HEK293T (cell line): ENCODE measurements at regions not wholly inside any gene's neighbourhood (a gene's known extent, or its start where the extent isn't known, plus 50 kb on each side); places are given as distances from the start of the nearest gene placed in this dataset.

Experiments used
- CTCF ChIA-PET: fragments of 350-600 bp; formaldehyde crosslinking; extraction: SDS; loops from one replicate; lab custom pipeline; 2021; ENCODE audit warnings: antibody characterized with exemption, inconsistent platforms; lab: Yijun Ruan, JAX
- POLR2A ChIA-PET: fragments of 350-600 bp; formaldehyde crosslinking; extraction: SDS; loops from one replicate; lab custom pipeline; 2020; ENCODE audit warnings: antibody characterized with exemption, inconsistent platforms; lab: Yijun Ruan, JAX
- DNase-seq: peaks from one replicate; pipeline ENCODE4 v3.0.0; 2012; ENCODE audit warnings: mixed read lengths; ENCODE audit errors: extremely low spot score
- ARNT ChIP-seq: fragments of 450-650 bp; IDR thresholded peaks from 2 replicates; pipeline ENCODE4 v1.6.1; 2017; ENCODE audit warnings: mild to moderate bottlenecking
- BHLHE40 ChIP-seq: fragments of 450-650 bp; IDR thresholded peaks from 2 replicates; pipeline ENCODE4 v1.6.1; 2016; ENCODE audit warnings: mild to moderate bottlenecking, moderate library complexity, borderline replicate concordance
- CTBP1 ChIP-seq: fragments of 450-650 bp; IDR thresholded peaks from 2 replicates; pipeline ENCODE4 v1.6.1; 2016; ENCODE audit warnings: borderline replicate concordance
- ELF4 ChIP-seq: fragments of 450-650 bp; IDR thresholded peaks from 2 replicates; pipeline ENCODE4 v1.6.1; 2017; ENCODE audit warnings: antibody characterized with exemption
- FOXA1 ChIP-seq: fragments of 450-650 bp; IDR thresholded peaks from 2 replicates; pipeline ENCODE4 v1.6.1; 2016; ENCODE audit warnings: mild to moderate bottlenecking
- FOXK2 ChIP-seq: fragments of 450-650 bp; IDR thresholded peaks from 2 replicates; pipeline ENCODE4 v1.6.1; 2016; ENCODE audit warnings: mild to moderate bottlenecking
- FOXM1 ChIP-seq: fragments of 450-650 bp; IDR thresholded peaks from 2 replicates; pipeline ENCODE4 v1.6.1; 2017; ENCODE audit warnings: mild to moderate bottlenecking, borderline replicate concordance
- HDGF ChIP-seq: fragments of 450-650 bp; IDR thresholded peaks from 2 replicates; pipeline ENCODE4 v1.6.1; 2017; ENCODE audit warnings: antibody characterized with exemption, borderline replicate concordance
- L3MBTL2 ChIP-seq: fragments of 450-650 bp; conservative IDR thresholded peaks from 2 replicates; pipeline ENCODE4 v1.6.1; 2016; ENCODE audit warnings: mild to moderate bottlenecking
- LEF1 ChIP-seq: fragments of 450-650 bp; IDR thresholded peaks from 2 replicates; pipeline ENCODE4 v1.6.1; 2017; ENCODE audit warnings: mild to moderate bottlenecking, borderline replicate concordance
- NFRKB ChIP-seq: fragments of 450-650 bp; IDR thresholded peaks from 2 replicates; pipeline ENCODE4 v1.6.1; 2016; ENCODE audit warnings: mild to moderate bottlenecking, moderate library complexity
- PKNOX1 ChIP-seq: fragments of 450-650 bp; IDR thresholded peaks from 2 replicates; pipeline ENCODE4 v1.6.1; 2016
- SP1 ChIP-seq: fragments of 450-650 bp; IDR thresholded peaks from 2 replicates; pipeline ENCODE4 v1.6.1; 2017
- SUZ12 ChIP-seq: fragments of 450-650 bp; IDR thresholded peaks from 2 replicates; pipeline ENCODE4 v1.6.1; 2016; ENCODE audit warnings: mild to moderate bottlenecking
- TARDBP ChIP-seq: fragments of 450-650 bp; IDR thresholded peaks from 2 replicates; pipeline ENCODE4 v1.6.1; 2016
- ZNF384 ChIP-seq: fragments of 450-650 bp; IDR thresholded peaks from 2 replicates; pipeline ENCODE4 v1.6.1; 2016

GRCh38 chr4:177640864-177641263 lies 198.6 kb upstream of the AGA start:
- POLR2A ChIA-PET: no interaction called here
- TF ChIP-seq L3MBTL2: no peak
- no peak for TF ChIP-seq ZNF384
- no peak for TF ChIP-seq SP1
- no peak for TF ChIP-seq HDGF
- TF ChIP-seq FOXK2: no peak
- TF ChIP-seq LEF1: no peak
- TF ChIP-seq FOXA1: no peak
- TF ChIP-seq BHLHE40: no peak
- TF ChIP-seq NFRKB: no peak
- DNase-seq: no peak
- CTCF ChIA-PET: no interaction called here

- TF ChIP-seq HDGF (no peak), ELF4 (no peak), TARDBP (no peak), FOXK2 (no peak), CTBP1 (no peak), L3MBTL2 (no peak), ARNT (no peak)
- CTCF ChIA-PET: no interaction called here
- no peak for DNase-seq
- POLR2A ChIA-PET: no interaction called here
These were observed 218.0 kb upstream of the AGA start for GRCh38 chr4:177660223-177660622.

- ChIA-PET CTCF (interaction anchor here (1.2 kb wide), 1 partner anchor 419 kb away, joined by 4 read pairs; no protein-coding TSS in a partner anchor), POLR2A (no interaction called here)
- no peak for TF ChIP-seq HDGF
- TF ChIP-seq ZNF384: no peak
- TF ChIP-seq SUZ12: no peak
- TF ChIP-seq PKNOX1: no peak
- no peak for TF ChIP-seq BHLHE40
- TF ChIP-seq LEF1: no peak
- no peak for TF ChIP-seq NFRKB
- TF ChIP-seq L3MBTL2: no peak
- no peak for TF ChIP-seq TARDBP
- no peak for TF ChIP-seq ARNT
- TF ChIP-seq FOXK2: no peak
- TF ChIP-seq ELF4: no peak
- TF ChIP-seq FOXM1: no peak
- no peak for DNase-seq
These were observed 225.4 kb upstream of the AGA start for GRCh38 chr4:177667687-177668086.

GRCh38 chr4:177671387-177671786 lies 229.2 kb upstream of the AGA start:
- DNase-seq: no peak
- ChIA-PET CTCF (no interaction called here), POLR2A (no interaction called here)
- no peak for TF ChIP-seq LEF1
- no peak for TF ChIP-seq SUZ12
- TF ChIP-seq HDGF: no peak

- no peak for DNase-seq
- POLR2A ChIA-PET: no interaction called here
- TF ChIP-seq L3MBTL2: no peak
- no peak for TF ChIP-seq ZNF384
- no peak for TF ChIP-seq TARDBP
- no peak for TF ChIP-seq SP1
- CTCF ChIA-PET: no interaction called here
These were observed 229.6 kb upstream of the AGA start for GRCh38 chr4:177671845-177672244.

GRCh38 chr4:177673985-177674489 lies 231.8 kb upstream of the AGA start:
- CTCF ChIA-PET: interaction anchor here (0.5 kb wide), 1 partner anchor 410 kb away, joined by 3 read pairs; no protein-coding TSS in a partner anchor
- no peak for TF ChIP-seq BHLHE40
- TF ChIP-seq L3MBTL2: no peak
- TF ChIP-seq NFRKB: no peak
- TF ChIP-seq FOXM1: no peak
- no peak for TF ChIP-seq ZNF384
- no peak for TF ChIP-seq SUZ12
- no peak for TF ChIP-seq ARNT
- no peak for DNase-seq
- POLR2A ChIA-PET: no interaction called here

GRCh38 chr4:177680308-177680707 lies 238.1 kb upstream of the AGA start:
- POLR2A ChIA-PET: no interaction called here
- no peak for DNase-seq
- CTCF ChIA-PET: no interaction called here
- TF ChIP-seq L3MBTL2 (no peak), ZNF384 (no peak), SUZ12 (no peak), ARNT (no peak), CTBP1 (no peak), LEF1 (no peak), FOXK2 (no peak), TARDBP (no peak), SP1 (no peak), ELF4 (no peak), BHLHE40 (no peak), HDGF (no peak), NFRKB (no peak), PKNOX1 (no peak), FOXA1 (no peak), FOXM1 (no peak)

GRCh38 chr4:177681902-177682301 lies 239.7 kb upstream of the AGA start:
- no peak for DNase-seq
- TF ChIP-seq L3MBTL2 (no peak), ELF4 (no peak), FOXM1 (no peak), CTBP1 (no peak), ZNF384 (no peak)
- ChIA-PET POLR2A (no interaction called here), CTCF (no interaction called here)
